ENCODE measurements at regions not wholly inside any gene's neighbourhood (a gene's known extent, or its start where the extent isn't known, plus 50 kb on each side); places are given as distances from the start of the nearest gene placed in this dataset.
"Not testable (repeated sequence)": the region's sequence is repeated elsewhere in the genome, so short reads cannot be mapped to it uniquely, and the experiment has no call there.

- TF ChIP-seq CTCF (IDR thresholded peaks at IDR 0.05; ENCODE audit: insufficient read depth, low read length); GABPA (IDR thresholded peaks at IDR 0.05; ENCODE audit: low read depth); POLR2AphosphoS5 (IDR thresholded peaks at IDR 0.05; ENCODE audit: low read depth); REST (IDR thresholded peaks at IDR 0.05; ENCODE audit: insufficient replicate concordance, low read depth); SPI1 (IDR thresholded peaks at IDR 0.05; ENCODE audit: borderline replicate concordance, low read depth): not testable (repeated sequence)
Measured at GRCh38 chr2:13699939-13700338, 932.6 kb upstream of the LRATD1 start.
